ENCODE measurements at regions not wholly inside any gene's neighbourhood (a gene's known extent, or its start where the extent isn't known, plus 50 kb on each side); places are given as distances from the start of the nearest gene placed in this dataset.

DNA sequence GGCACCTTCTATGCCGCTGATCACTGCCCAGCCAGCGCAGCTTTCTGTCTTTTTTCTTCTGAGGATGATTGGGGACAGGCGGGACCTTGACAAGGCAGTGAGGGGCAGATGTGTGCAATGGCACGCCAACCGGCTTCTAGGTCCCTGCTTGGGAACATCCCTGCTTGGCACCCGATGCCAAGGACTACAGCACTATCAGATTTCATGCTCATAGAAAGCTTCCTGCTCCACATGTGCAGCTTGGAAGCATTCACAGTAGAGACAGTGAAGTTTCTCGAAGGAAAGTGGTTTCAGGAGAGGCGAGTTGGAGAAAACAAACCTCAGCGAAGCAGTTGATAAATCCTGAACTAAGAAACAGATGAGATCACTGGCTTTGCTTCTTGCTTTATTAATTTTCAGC, 267.5 kb upstream of the HABP2 start:
- DNase-seq (ENCODE audit: low read depth in 2 of 2), result no peak
- H3K4me3 ChIP-seq (replicated peaks in 1 of 2; ENCODE audit: low read depth in 2 of 2, low read length in 2 of 2), result no peak overlapping the region
- TF ChIP-seq, protein P1, sequence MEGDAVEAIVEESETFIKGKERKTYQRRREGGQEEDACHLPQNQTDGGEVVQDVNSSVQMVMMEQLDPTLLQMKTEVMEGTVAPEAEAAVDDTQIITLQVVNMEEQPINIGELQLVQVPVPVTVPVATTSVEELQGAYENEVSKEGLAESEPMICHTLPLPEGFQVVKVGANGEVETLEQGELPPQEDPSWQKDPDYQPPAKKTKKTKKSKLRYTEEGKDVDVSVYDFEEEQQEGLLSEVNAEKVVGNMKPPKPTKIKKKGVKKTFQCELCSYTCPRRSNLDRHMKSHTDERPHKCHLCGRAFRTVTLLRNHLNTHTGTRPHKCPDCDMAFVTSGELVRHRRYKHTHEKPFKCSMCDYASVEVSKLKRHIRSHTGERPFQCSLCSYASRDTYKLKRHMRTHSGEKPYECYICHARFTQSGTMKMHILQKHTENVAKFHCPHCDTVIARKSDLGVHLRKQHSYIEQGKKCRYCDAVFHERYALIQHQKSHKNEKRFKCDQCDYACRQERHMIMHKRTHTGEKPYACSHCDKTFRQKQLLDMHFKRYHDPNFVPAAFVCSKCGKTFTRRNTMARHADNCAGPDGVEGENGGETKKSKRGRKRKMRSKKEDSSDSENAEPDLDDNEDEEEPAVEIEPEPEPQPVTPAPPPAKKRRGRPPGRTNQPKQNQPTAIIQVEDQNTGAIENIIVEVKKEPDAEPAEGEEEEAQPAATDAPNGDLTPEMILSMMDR (IDR thresholded peaks at IDR 0.05; ENCODE audit: low read depth, low read length), result no peak

DNA sequence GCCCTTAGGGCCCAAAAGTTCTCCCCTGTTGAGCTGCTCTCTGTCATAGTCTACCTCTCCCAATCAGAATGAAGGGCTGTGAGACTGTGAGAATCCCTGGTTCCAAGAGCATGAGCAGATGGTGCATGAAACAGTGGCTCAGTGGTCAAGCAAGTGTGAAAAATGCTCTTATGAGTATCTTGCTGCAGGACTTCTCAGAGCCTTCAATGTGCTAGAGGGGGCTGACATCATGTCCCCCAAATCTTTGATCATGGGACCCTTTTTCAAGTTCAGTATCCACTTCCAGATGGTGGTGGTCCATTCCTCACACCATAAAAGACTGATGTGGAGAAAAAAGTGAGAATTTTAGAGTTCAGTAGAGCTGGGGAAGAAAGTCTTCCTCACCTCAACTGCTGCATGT, 265.3 kb upstream of the HABP2 start:
- DNase-seq (ENCODE audit: low read depth in 2 of 2), result no peak
- no peak overlapping the region for H3K4me3 ChIP-seq (replicated peaks in 1 of 2; ENCODE audit: low read depth in 2 of 2, low read length in 2 of 2)
- TF ChIP-seq, protein P1 (IDR thresholded peaks at IDR 0.05; ENCODE audit: low read depth, low read length), result no peak

- no peak for DNase-seq (ENCODE audit: low read depth in 2 of 2)
- H3K4me3 ChIP-seq (replicated peaks in 1 of 2; ENCODE audit: low read depth in 2 of 2, low read length in 2 of 2), result no peak overlapping the region
- TF ChIP-seq, protein P1 (IDR thresholded peaks at IDR 0.05; ENCODE audit: low read depth, low read length), result no peak
Observed at GRCh38 chr10:113290137-113290536, 262.7 kb upstream of the HABP2 start.

DNA sequence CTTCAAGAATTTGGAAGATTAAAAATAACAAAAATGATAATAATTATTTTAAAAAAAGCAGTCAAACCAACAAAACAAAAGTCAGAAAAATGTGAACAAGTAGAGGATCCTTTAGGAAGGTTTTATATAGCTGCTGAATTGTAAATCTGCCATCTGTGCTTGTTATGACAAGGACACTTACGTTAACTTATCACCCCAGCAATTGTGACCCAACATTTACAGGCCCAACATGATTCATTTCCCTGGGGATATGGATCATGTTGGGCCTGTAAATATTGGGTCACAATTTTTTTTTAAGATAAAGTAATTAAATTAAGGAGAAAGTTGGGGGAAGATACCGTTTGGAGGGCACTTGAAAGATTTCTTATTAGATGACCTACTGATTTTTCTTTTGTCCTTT, 261.4 kb upstream of the HABP2 start:
- peak in 1 of 2 donors; percentile 6 for DNase-seq (ENCODE audit: low read depth in 2 of 2)
- H3K4me3 ChIP-seq (replicated peaks in 1 of 2; ENCODE audit: low read depth in 2 of 2, low read length in 2 of 2), result no peak overlapping the region
- TF ChIP-seq, protein P1 (IDR thresholded peaks at IDR 0.05; ENCODE audit: low read depth, low read length), result no peak

- TF ChIP-seq, protein P1 (IDR thresholded peaks at IDR 0.05; ENCODE audit: low read depth, low read length), result no peak
- H3K4me3 ChIP-seq (replicated peaks in 1 of 2; ENCODE audit: low read depth in 2 of 2, low read length in 2 of 2), result no peak overlapping the region
- no peak for DNase-seq (ENCODE audit: low read depth in 2 of 2)
Observed at GRCh38 chr10:113292086-113292485, 260.8 kb upstream of the HABP2 start.

GRCh38 chr10:113292743-113293142, 260.1 kb upstream of the HABP2 start:
- no peak overlapping the region for H3K4me3 ChIP-seq (replicated peaks in 1 of 2; ENCODE audit: low read depth in 2 of 2, low read length in 2 of 2)
- TF ChIP-seq, protein P1 (IDR thresholded peaks at IDR 0.05; ENCODE audit: low read depth, low read length), result no peak
- DNase-seq (ENCODE audit: low read depth in 2 of 2), result no peak

GRCh38 chr10:113293167-113293566, 259.7 kb upstream of the HABP2 start:
- no peak overlapping the region for H3K4me3 ChIP-seq (replicated peaks in 1 of 2; ENCODE audit: low read depth in 2 of 2, low read length in 2 of 2)
- TF ChIP-seq, protein P1 (IDR thresholded peaks at IDR 0.05; ENCODE audit: low read depth, low read length), result no peak
- no peak for DNase-seq (ENCODE audit: low read depth in 2 of 2)

All from cardiac fibroblast (primary cell).